MM.1S (cell line): ENCODE measurements at regions not wholly inside any gene's neighbourhood (a gene's known extent, or its start where the extent isn't known, plus 50 kb on each side); places are given as distances from the start of the nearest gene placed in this dataset.

Experiments
- EZH2 ChIP-seq: fragments of 300-600 bp; sonication (generic); optimal IDR thresholded peaks from 2 replicates; pipeline ENCODE3; 2017; ENCODE audit warnings: low read depth, mild to moderate bottlenecking, antibody characterized with exemption, low read length, mixed read lengths
- EZH2phosphoT487 ChIP-seq: fragments of 300-600 bp; sonication (generic); IDR thresholded peaks from 2 replicates; pipeline ENCODE4 v1.6.1; 2018; ENCODE audit warnings: antibody characterized with exemption, low read length
- TF ChIP-seq, protein P1 (sequence below): fragments of 300-600 bp; sonication (generic); IDR thresholded peaks from 2 replicates; pipeline ENCODE4 v1.5.1; 2016; ENCODE audit warnings: antibody characterized with exemption, low read length, mixed read lengths

DNA sequence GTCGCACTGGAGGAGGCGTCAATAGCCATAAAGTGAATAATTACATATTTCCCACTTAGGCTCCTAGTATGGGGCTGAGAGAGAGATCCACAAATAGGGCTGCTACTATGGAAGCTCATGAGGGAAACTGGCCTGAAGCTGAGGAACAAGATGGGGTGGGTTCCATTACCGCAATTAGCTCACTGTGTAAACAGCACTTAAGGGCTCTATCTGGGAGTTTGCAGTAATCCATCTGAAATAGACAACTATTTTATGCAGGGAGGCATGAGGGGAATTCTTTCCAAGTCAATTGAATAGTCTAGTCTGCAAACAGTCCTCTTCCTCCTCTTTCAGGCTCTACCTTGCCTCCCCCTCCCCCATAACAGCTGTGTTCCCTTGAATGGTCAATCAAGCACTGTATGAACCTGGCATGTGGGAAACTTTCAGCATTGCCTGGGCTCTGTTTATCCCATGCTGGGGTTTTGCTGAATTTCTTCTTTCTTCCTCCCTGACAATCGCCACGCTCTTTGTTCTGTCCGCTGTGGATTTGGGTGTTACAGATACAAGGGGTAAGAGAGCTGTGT, 56.1 kb upstream of the MAF start:
- TF ChIP-seq, protein P1, sequence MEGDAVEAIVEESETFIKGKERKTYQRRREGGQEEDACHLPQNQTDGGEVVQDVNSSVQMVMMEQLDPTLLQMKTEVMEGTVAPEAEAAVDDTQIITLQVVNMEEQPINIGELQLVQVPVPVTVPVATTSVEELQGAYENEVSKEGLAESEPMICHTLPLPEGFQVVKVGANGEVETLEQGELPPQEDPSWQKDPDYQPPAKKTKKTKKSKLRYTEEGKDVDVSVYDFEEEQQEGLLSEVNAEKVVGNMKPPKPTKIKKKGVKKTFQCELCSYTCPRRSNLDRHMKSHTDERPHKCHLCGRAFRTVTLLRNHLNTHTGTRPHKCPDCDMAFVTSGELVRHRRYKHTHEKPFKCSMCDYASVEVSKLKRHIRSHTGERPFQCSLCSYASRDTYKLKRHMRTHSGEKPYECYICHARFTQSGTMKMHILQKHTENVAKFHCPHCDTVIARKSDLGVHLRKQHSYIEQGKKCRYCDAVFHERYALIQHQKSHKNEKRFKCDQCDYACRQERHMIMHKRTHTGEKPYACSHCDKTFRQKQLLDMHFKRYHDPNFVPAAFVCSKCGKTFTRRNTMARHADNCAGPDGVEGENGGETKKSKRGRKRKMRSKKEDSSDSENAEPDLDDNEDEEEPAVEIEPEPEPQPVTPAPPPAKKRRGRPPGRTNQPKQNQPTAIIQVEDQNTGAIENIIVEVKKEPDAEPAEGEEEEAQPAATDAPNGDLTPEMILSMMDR = no peak
- TF ChIP-seq EZH2 = no peak
- no peak for TF ChIP-seq EZH2phosphoT487
